C4-2B (cell line): ENCODE measurements at regions not wholly inside any gene's neighbourhood (a gene's known extent, or its start where the extent isn't known, plus 50 kb on each side); places are given as distances from the start of the nearest gene placed in this dataset.

Experiments
- H3K27ac ChIP-seq: fragments of 450-650 bp; 2 replicates; pipeline ENCODE4 v1.5.1; 2017
- CTCF ChIP-seq: fragments of 450-650 bp; conservative IDR thresholded peaks from 2 replicates; pipeline ENCODE4 v1.5.1; 2017; ENCODE audit warnings: mild to moderate bottlenecking
- ZFX ChIP-seq: fragments of 450-650 bp; IDR thresholded peaks from 2 replicates; pipeline ENCODE4 v1.6.1; 2017

- TF ChIP-seq CTCF (no peak), ZFX (no peak)
- no peak overlapping the region for H3K27ac ChIP-seq
Observed at GRCh38 chr3:159144891-159145290, 343.0 kb downstream of the MFSD1 start.

- TF ChIP-seq ZFX (no peak), CTCF (no peak)
- H3K27ac ChIP-seq = no peak overlapping the region
Observed at GRCh38 chr3:159146392-159146791, 344.5 kb downstream of the MFSD1 start.

- TF ChIP-seq CTCF (no peak), ZFX (no peak)
- no peak overlapping the region for H3K27ac ChIP-seq
Observed at GRCh38 chr3:159146856-159147435, 345.1 kb downstream of the MFSD1 start.

GRCh38 chr3:159147813-159148212, 346.0 kb downstream of the MFSD1 start:
- TF ChIP-seq CTCF (no peak), ZFX (no peak)
- no peak overlapping the region for H3K27ac ChIP-seq

GRCh38 chr3:159148466-159148865, 346.6 kb downstream of the MFSD1 start:
- TF ChIP-seq CTCF (no peak), ZFX (no peak)
- H3K27ac ChIP-seq = no peak overlapping the region

GRCh38 chr3:159149131-159149530, 347.3 kb downstream of the MFSD1 start:
- TF ChIP-seq ZFX (no peak), CTCF (no peak)
- H3K27ac ChIP-seq = no peak overlapping the region

GRCh38 chr3:159149633-159150032, 347.8 kb downstream of the MFSD1 start:
- H3K27ac ChIP-seq = no peak overlapping the region
- no peak for TF ChIP-seq ZFX
- no peak for TF ChIP-seq CTCF
